GM06990 (cell line): ENCODE measurements at regions not wholly inside any gene's neighbourhood (a gene's known extent, or its start where the extent isn't known, plus 50 kb on each side); places are given as distances from the start of the nearest gene placed in this dataset.

Experiments used
- DNase-seq: peaks from one replicate; pipeline ENCODE4 v3.0.0-alpha.2; 2011; ENCODE audit not compliant: insufficient read length; ENCODE audit errors: extremely low read depth
- H3K27me3 ChIP-seq: replicated peaks from 2 replicates; pipeline ENCODE4 v1.6.0; 2011; ENCODE audit warnings: low read length; ENCODE audit not compliant: control insufficient read depth, insufficient read depth
- H3K36me3 ChIP-seq: 2 replicates; pipeline ENCODE4 v1.5.1; 2011; ENCODE audit warnings: low read length; ENCODE audit not compliant: control insufficient read depth, insufficient read depth
- H3K4me3 ChIP-seq: replicated peaks from 2 replicates; pipeline ENCODE4 v1.5.1; 2011; ENCODE audit warnings: low read depth, mild to moderate bottlenecking, control low read depth, low read length
- TF ChIP-seq, protein P1 (sequence below): IDR thresholded peaks from 2 replicates; pipeline ENCODE4 v1.5.1; 2011; ENCODE audit warnings: low read length, control low read depth, mild to moderate bottlenecking, inconsistent platforms; ENCODE audit not compliant: insufficient read depth, poor library complexity, severe bottlenecking

DNA sequence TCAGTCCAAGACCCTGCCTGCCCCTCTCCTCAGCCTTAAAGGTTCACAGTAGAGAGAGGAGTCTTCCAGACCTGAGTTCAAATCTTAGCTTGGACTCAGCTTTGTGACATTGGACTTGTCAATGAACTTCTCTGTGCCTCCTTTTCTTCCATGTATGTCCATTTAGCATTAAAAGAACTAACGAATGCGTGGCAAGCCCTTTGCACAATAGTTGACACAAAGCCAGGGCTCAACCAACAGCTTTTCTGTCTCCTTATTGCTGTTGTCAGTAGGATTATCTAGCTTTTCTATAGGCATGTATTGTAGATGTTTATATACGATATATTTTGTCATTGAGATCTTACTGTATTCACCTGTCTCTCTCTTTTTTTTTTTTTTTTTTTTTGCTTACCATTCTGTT is 450.8 kb downstream of the PTPRU start:
- Histone ChIP-seq H3K36me3 (no peaks in the 10 kb centered on the region), H3K27me3 (no peaks in the 10 kb centered on the region; the same call in 1 of the 2 replicates), H3K4me3 (no peak overlapping the region)
- DNase-seq, result no peak
- TF ChIP-seq, protein P1, sequence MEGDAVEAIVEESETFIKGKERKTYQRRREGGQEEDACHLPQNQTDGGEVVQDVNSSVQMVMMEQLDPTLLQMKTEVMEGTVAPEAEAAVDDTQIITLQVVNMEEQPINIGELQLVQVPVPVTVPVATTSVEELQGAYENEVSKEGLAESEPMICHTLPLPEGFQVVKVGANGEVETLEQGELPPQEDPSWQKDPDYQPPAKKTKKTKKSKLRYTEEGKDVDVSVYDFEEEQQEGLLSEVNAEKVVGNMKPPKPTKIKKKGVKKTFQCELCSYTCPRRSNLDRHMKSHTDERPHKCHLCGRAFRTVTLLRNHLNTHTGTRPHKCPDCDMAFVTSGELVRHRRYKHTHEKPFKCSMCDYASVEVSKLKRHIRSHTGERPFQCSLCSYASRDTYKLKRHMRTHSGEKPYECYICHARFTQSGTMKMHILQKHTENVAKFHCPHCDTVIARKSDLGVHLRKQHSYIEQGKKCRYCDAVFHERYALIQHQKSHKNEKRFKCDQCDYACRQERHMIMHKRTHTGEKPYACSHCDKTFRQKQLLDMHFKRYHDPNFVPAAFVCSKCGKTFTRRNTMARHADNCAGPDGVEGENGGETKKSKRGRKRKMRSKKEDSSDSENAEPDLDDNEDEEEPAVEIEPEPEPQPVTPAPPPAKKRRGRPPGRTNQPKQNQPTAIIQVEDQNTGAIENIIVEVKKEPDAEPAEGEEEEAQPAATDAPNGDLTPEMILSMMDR, result no peak

DNA sequence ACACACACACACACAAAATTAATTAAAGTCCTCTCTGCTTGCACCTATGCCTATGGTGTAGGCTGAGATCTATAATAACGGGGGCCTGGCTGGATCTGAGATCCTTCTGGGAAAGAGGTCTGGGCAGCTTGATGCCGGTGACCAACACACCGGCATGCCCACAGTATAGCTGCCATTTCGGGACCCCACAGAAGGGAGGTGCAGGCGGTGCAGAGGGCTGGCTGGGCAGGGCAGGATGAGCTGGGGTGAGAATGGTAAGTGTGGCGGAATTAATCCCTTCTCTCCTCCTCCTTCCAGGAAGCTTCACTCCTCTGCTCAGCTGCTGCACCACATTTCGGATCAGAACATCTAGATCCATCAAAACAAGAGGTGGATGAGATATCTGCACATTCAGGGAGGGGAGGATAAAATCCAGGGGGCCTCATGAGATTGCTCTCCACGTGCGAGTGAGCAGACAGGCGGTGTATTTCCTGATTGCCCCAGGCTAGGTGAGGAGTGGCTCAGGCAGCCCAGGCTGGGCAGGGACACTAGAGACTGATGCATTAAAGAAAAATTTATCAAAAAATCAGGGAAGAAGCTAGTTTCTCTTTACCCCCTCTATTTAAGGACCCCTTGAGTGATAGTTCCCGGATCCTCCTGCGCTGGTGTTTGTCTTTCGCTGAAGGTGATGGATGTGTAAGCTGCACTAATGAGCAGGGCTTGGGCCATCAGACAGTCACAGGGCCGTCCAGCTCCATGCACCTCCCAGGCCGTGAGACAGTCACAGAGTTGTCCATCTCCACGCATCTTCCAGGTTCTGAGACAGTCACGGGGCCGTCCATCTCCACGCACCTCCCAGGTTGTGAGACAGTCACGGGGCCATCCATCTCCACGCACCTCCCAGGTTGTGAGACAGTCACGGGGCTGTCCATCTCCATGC is 449.9 kb downstream of the PTPRU start:
- H3K36me3 ChIP-seq, result no peaks in the 10 kb centered on the region

DNA sequence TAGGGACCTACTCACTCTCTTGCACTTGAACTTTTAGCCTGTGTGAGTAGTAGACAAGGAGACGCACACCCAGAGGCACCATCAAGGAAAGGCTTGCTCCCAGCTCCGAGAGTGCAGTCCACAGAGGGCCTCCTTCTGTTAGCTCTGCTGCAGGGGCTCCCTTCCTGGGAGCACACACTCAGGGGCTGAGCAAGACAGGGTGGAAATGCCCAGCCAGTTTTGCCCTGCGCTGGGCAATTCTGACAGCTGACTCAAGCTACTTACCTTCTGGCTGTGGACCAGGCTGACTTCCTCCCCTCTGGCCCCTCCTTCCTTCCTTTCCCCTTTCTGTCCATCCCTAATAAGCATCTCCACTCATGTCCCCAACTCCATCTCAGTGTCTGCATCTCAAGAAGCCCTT is 449.1 kb downstream of the PTPRU start:
- TF ChIP-seq, protein P1, result no peak
- no peak for DNase-seq
- Histone ChIP-seq H3K4me3 (no peak overlapping the region), H3K36me3 (no peaks in the 10 kb centered on the region), H3K27me3 (no peaks in the 10 kb centered on the region; the same call in 1 of the 2 replicates)

More for the DNA sequence above, 449.9 kb downstream of the PTPRU start:
- DNase-seq, result no peak
- no peaks in the 10 kb centered on the region; the same call in 1 of the 2 replicates for H3K27me3 ChIP-seq
- TF ChIP-seq, protein P1, result no peak
- no peak overlapping the region for H3K4me3 ChIP-seq

DNA sequence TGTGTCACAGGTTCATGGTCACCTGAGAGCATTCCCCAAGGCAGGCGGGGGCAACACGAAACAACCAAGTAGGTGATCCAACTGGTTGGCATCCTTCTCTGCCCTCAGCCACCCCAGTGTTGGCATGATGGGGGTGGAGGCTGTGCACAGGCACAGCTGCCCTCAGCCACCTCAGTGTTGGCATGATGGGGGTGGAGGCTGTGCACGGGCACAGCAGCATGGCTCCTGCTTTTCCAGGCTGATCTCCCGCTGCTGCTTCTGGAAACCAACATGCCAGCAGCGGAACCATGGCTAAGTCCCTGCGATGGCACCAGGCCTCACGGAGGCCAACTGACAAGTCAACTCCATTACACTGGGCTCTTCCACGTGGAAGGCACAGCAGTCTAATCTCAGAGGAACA is 447.8 kb downstream of the PTPRU start:
- DNase-seq, result no peak
- TF ChIP-seq, protein P1, result no peak

DNA sequence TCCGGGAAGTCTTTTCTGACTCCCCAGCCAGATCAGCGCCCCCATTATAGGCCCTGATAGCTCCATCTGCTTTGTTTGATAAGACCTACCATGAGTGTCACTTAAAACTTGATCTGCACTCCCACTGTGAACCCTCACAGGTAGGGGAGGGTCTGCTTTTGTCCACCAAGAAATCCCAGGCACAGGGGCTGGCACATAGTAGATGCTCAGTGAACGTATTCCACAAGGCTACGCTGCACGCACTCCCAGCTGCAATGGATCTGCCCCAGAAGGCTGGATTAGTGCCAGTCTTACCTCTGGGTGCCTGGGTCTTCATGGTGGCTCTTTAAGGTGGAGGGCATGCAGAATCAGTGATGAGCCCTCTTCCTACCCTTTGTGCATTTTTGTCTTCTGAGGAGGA is 447.1 kb downstream of the PTPRU start:
- TF ChIP-seq, protein P1, result no peak
- Histone ChIP-seq H3K4me3 (no peak overlapping the region), H3K27me3 (no peaks in the 10 kb centered on the region; the same call in 1 of the 2 replicates), H3K36me3 (no peaks in the 10 kb centered on the region)
- no peak for DNase-seq

More for the DNA sequence above, 447.8 kb downstream of the PTPRU start:
- H3K36me3 ChIP-seq, result no peaks in the 10 kb centered on the region
- H3K27me3 ChIP-seq, result no peaks in the 10 kb centered on the region; the same call in 1 of the 2 replicates
- H3K4me3 ChIP-seq, result no peak overlapping the region
